HG03108 (cell line): ENCODE measurements at regions not wholly inside any gene's neighbourhood (a gene's known extent, or its start where the extent isn't known, plus 50 kb on each side); places are given as distances from the start of the nearest gene placed in this dataset.

Experiments used
- ATAC-seq: cut with Tn5 transposase; IDR thresholded peaks from one replicate; pipeline ENCODE4 v1.9.1; 2021; ENCODE audit warnings: moderate library complexity; ENCODE audit not compliant: unreplicated experiment

- ATAC-seq = no peak
Measured at GRCh38 chr5:77846422-77847128, 70.4 kb upstream of the TBCA start.

GRCh38 chr5:77845324-77845646 lies 69.1 kb upstream of the TBCA start:
- no peak for ATAC-seq

GRCh38 chr5:77844623-77845323 lies 68.6 kb upstream of the TBCA start:
- ATAC-seq = no peak

- no peak for ATAC-seq
Measured at GRCh38 chr5:77844373-77844622, 68.2 kb upstream of the TBCA start.

GRCh38 chr5:77843570-77844372 lies 67.6 kb upstream of the TBCA start:
- no peak for ATAC-seq

- ATAC-seq = no peak
Measured at GRCh38 chr5:77842243-77842642, 66.1 kb upstream of the TBCA start.

GRCh38 chr5:77841616-77842015 lies 65.5 kb upstream of the TBCA start:
- no peak for ATAC-seq

- no peak for ATAC-seq
Measured at GRCh38 chr5:77840930-77841329, 64.8 kb upstream of the TBCA start.

- ATAC-seq = no peak
Measured at GRCh38 chr5:77839691-77840090, 63.6 kb upstream of the TBCA start.

- no peak for ATAC-seq
Measured at GRCh38 chr5:77832938-77833337, 56.8 kb upstream of the TBCA start.

GRCh38 chr5:77832166-77832770 lies 56.1 kb upstream of the TBCA start:
- no peak for ATAC-seq

GRCh38 chr5:77828445-77828844 lies 52.3 kb upstream of the TBCA start:
- ATAC-seq = no peak
